Fibroblast of the conjunctiva (primary cell): ENCODE measurements at regions not wholly inside any gene's neighbourhood (a gene's known extent, or its start where the extent isn't known, plus 50 kb on each side); places are given as distances from the start of the nearest gene placed in this dataset.
"Not testable (repeated sequence)": the region's sequence is repeated elsewhere in the genome, so short reads cannot be mapped to it uniquely, and the experiment has no call there.

Experiments used
- DNase-seq: peaks from one replicate; pipeline ENCODE4 v3.0.0-alpha.2; 2010; ENCODE audit warnings: low read depth

DNA sequence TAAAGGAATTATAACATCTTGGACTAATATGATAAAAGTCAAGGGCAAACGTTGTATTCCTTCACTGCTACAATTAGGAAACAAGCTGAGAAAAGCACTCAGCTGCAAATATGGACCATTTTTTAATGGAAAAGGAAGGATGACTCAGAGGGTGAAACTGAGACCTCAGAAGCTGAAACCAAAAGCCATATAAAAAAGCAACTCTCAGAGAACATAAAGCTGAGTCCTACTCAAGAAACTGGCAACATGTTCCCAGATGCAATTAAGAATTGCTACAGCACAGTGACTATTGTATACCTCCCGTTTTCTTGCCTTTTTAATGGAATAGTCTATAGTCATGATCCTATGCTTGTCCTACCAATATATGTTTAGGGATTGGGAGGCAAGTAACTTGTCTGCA lies 1106.4 kb upstream of the INTU start:
- DNase-seq: no peak

- no peak for DNase-seq
Observed at GRCh38 chr4:126529997-126530396, 1102.8 kb upstream of the INTU start.

- no peak for DNase-seq
Observed at GRCh38 chr4:126530996-126531585, 1101.7 kb upstream of the INTU start.

DNA sequence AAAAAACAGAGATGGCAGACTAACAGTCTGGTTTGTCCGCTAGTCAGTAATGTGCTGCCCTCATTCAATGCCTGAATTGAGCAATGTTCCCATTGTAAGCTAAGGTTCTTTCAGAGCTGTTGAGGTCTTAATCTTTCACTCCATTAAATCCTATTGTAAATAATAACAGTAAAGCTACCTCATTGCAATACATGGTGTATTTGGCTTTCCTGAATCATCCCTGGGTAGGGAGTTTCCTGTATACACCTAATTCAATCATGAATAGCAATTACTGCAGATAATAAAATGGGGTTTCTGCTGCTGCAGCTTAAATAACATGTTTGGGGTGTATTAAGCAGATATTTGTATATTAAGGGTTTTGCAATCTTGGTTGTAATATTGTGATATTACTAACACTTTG lies 1100.2 kb upstream of the INTU start:
- no peak for DNase-seq

DNA sequence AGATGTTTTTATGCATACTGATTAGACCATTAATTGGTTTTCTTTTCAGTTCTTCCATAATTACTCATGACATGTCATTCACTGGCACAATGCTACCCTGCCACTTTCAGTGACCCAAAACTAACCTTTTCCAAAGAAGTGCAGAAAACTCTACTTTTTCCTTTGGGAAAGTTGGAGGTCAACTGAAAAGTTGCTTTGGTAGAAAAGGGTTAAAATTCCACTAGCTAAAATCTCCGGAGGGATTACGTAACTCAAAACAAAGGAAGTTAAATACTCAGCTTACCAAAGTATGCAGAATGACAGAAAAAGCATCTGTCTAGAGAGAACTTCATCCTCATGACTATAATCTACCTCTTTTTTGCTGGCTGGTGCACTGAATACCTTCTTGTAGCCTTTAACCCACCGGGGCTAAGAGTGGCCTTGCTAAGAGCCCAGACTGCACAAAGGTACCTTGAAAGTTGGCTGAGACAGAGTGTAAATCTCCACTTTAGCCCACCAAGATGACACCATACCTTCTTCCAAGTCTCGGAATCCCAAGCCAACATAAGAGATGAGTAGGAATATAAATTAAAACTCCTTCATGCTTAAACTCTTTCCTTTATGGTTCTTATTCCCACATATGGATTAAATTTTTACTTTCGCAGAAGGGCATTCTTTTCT lies 1099.5 kb upstream of the INTU start:
- DNase-seq: no peak

- no peak for DNase-seq
Observed at GRCh38 chr4:126539771-126540170, 1093.0 kb upstream of the INTU start.

DNA sequence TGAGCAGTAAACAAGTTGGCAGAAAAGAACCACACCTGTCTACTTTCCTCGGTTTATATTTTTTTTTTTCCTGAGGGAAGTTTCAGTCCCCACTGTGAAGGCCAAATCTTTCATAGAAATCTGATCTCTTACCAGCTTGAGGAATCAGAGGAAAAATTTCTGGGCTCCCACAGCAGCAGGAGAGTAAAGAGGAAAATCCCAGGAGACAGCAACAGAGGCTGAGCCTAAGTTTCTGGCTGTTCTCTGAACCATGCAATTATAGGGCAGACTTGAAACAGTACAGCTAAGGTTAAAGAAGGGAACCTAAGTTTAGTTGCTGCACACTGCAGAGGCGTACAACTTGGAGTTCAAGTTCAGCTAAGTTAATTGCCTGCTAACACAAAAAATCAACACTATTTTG lies 1090.9 kb upstream of the INTU start:
- DNase-seq: no peak

GRCh38 chr4:126544276-126544675 lies 1088.5 kb upstream of the INTU start:
- no peak for DNase-seq

DNA sequence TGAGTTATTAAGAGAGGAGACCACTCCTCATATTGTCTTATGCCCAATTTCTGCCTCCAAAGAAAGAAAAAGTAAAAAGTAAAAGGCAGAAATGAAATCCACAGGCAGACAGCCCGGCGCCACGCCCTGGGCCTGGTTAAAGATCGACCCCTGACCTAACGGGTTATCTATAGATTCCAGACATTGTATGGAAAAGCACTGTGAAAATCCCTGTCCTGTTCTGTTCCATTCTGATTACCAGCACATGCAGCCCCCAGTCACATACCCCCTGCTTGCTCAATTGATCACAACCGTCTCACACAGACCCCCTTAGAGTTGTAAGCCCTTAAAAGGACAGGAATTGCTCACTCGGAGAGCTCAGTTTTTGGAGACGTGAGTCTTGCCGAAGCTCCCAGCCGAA lies 1086.6 kb upstream of the INTU start:
- DNase-seq: not testable (repeated sequence)

- no peak for DNase-seq
Observed at GRCh38 chr4:126547352-126547751, 1085.4 kb upstream of the INTU start.

GRCh38 chr4:126548890-126549289 lies 1083.9 kb upstream of the INTU start:
- no peak for DNase-seq

DNA sequence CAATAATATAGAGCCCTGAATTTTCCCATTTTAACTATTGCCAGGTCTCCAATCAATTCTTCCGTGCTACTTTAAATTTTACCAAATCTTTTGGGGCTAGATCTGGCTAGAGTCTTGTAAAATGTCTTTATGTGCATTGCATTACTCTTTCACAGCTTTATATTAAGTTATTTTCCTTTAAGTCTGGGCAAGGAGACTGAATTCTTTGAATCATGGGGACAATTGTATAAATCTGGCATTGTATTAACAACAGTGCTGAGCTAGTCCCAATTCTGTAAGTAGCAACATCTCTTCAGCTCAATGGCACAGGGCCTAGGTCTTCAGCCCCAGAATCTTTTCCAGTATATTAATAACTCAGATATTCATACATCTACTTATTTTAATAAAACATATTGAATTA lies 1080.4 kb upstream of the INTU start:
- no peak for DNase-seq

- DNase-seq: no peak
Observed at GRCh38 chr4:126553248-126553647, 1079.5 kb upstream of the INTU start.

DNA sequence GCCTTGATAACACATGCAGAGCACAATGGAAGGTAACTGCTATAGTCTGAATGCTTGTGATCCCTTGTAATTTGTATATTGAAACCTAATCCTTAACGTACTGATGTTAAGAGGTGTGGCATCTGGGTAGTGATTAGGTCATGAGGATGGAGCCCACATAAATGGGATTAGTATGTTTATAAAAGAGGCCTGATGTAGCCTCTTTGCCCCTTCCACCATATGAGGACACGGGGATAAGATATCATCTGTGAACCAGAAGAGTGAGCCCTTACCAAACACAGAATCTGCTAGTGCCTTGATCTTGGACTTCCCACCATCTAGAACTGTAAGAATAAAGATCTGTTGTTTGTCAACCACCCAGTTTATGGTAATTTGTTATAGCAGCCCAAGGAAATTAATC lies 1074.2 kb upstream of the INTU start:
- DNase-seq: no peak

- DNase-seq: no peak
Observed at GRCh38 chr4:126559961-126560360, 1072.8 kb upstream of the INTU start.

DNA sequence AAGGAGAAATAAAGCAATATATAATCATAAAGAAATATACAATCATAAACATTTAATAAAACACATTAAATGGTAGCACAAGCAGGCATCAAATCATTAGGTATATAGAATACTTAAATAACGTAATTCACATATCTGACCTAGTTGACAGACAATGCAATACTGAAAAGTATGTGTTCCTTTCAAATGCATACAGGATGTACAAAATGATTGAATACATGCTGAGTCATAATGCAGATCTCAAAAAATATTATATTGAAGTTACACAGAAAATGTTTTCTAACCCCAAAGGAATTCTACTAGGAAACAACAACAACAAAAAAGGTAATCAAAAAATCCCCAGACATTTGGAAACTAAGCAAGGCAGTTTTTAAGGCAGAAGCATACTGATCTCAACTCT lies 1072.0 kb upstream of the INTU start:
- no peak for DNase-seq

GRCh38 chr4:126563389-126563788 lies 1069.4 kb upstream of the INTU start:
- DNase-seq: no peak

GRCh38 chr4:126564283-126564854 lies 1068.4 kb upstream of the INTU start:
- no peak for DNase-seq

GRCh38 chr4:126568652-126569570 lies 1063.8 kb upstream of the INTU start:
- DNase-seq: no peak

DNA sequence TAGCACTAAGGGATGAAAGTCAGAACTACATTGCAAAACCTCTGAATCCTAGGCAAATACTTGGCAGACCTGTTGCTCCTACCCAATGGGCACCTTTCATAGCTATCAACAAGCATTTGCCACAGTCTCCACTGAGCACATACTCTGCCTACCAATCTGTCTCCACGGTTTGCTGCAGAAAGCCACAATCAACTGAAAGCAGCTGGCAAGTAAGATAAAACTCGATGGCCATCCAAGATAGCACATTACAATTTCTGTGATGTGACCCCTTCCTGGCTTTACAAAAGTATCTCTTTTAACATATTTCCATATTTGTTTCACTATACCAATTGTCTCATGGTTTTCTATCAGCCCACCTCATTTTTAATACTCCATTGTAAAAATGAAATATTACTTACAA lies 1060.5 kb upstream of the INTU start:
- DNase-seq: no peak

- DNase-seq: peak; percentile 1
Observed at GRCh38 chr4:126582737-126583136, 1050.0 kb upstream of the INTU start.

DNA sequence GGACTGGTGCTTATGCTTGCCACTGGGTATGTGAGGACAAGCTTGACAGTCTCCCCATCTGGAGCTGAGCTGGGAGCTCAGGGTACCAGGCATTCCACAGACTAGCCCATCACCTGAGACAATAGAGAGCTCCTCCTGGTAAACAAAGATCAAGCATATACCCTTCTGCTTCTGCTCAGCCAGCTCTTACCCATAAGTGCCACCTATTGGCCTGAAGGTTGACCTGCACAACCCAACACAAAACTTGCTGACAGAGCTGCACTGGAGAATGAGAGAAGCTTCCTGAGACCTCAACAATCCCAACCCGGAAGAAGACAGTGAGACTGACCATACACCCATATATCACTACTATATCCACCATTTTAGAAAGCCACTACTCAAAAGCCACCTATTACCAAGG lies 1049.2 kb upstream of the INTU start:
- no peak for DNase-seq

GRCh38 chr4:126591583-126591982 lies 1041.2 kb upstream of the INTU start:
- DNase-seq: no peak
